ENCODE measurements at regions not wholly inside any gene's neighbourhood (a gene's known extent, or its start where the extent isn't known, plus 50 kb on each side); places are given as distances from the start of the nearest gene placed in this dataset.
"Not testable (repeated sequence)": the region's sequence is repeated elsewhere in the genome, so short reads cannot be mapped to it uniquely, and the experiment has no call there.

- DNase-seq (ENCODE audit: extremely low read depth in 1 of 2, low read depth in 1 of 2): no peak
Observed at GRCh38 chrX:42017971-42018370, 94.6 kb upstream of the CASK start.

GRCh38 chrX:42000836-42001235 lies 77.5 kb upstream of the CASK start:
- no peak for DNase-seq (ENCODE audit: extremely low read depth in 1 of 2, low read depth in 1 of 2)

GRCh38 chrX:41984628-41985027 lies 61.3 kb upstream of the CASK start:
- peak in 1 of 2 donors; percentile 1 for DNase-seq (ENCODE audit: extremely low read depth in 1 of 2, low read depth in 1 of 2)

GRCh38 chrX:41982953-41983352 lies 59.6 kb upstream of the CASK start:
- no peak for DNase-seq (ENCODE audit: extremely low read depth in 1 of 2, low read depth in 1 of 2)

GRCh38 chrX:41981481-41982013 lies 58.2 kb upstream of the CASK start:
- no peak for DNase-seq (ENCODE audit: extremely low read depth in 1 of 2, low read depth in 1 of 2)

- DNase-seq (ENCODE audit: extremely low read depth in 1 of 2, low read depth in 1 of 2): not testable (repeated sequence)
Observed at GRCh38 chrX:41974677-41975076, 51.3 kb upstream of the CASK start.

- DNase-seq (ENCODE audit: extremely low read depth in 1 of 2, low read depth in 1 of 2): no peak
Observed at GRCh38 chrX:41973208-41973607, 49.9 kb upstream of the CASK start.

Data from stimulated activated CD8-positive, alpha-beta memory T cell treated with anti-CD3 and anti-CD28 coated beads, Interleukin-7, amount 100 ng/mL, for 48 hours (primary cell).